Uterus (tissue), 2 donors: ENCODE measurements at regions not wholly inside any gene's neighbourhood (a gene's known extent, or its start where the extent isn't known, plus 50 kb on each side); places are given as distances from the start of the nearest gene placed in this dataset.

ENCODE experiments used
- POLR2A ChIP-seq, 2 donors: fragments of 450-650 bp; IDR thresholded peaks; one replicate each; pipeline ENCODE4 v1.6.1; 2016; ENCODE audit warnings: antibody characterized with exemption in 2 of 2, mild to moderate bottlenecking in 1 of 2, moderate library complexity in 1 of 2
- TF ChIP-seq, protein P1 (sequence below), 4 experiments: fragments of 200-600 bp in 2 of 4; fragments of 450-650 bp in 2 of 4; sonication (generic) in 2 of 4; IDR thresholded peaks; one replicate each; pipeline ENCODE4 v1.5.1; 2016 to 2019; ENCODE audit warnings: antibody characterized with exemption in 4 of 4, mild to moderate bottlenecking in 2 of 4, moderate library complexity in 1 of 4

DNA sequence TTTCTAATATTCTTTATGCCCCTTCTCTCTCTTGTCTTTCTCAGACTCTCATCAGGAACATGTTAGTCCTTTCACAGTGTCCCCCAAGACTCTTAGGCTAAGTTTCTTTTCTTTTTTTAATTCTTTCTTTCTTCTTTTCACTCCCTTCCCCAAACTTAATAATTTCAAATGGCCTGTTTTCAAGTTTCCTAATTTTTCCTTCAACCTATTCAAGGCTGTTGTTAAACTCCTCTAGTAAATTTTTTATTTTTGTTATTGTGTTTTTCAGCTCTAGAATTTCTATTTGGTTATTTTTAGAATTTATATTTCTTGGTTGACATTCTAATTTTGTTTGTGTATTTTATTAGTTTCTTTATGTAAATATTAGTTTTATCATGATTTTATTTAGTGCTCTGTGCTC, 236.6 kb upstream of the GYPC start:
- TF ChIP-seq POLR2A (IDR thresholded peaks at IDR 0.05) = no peak
- TF ChIP-seq, protein P1, sequence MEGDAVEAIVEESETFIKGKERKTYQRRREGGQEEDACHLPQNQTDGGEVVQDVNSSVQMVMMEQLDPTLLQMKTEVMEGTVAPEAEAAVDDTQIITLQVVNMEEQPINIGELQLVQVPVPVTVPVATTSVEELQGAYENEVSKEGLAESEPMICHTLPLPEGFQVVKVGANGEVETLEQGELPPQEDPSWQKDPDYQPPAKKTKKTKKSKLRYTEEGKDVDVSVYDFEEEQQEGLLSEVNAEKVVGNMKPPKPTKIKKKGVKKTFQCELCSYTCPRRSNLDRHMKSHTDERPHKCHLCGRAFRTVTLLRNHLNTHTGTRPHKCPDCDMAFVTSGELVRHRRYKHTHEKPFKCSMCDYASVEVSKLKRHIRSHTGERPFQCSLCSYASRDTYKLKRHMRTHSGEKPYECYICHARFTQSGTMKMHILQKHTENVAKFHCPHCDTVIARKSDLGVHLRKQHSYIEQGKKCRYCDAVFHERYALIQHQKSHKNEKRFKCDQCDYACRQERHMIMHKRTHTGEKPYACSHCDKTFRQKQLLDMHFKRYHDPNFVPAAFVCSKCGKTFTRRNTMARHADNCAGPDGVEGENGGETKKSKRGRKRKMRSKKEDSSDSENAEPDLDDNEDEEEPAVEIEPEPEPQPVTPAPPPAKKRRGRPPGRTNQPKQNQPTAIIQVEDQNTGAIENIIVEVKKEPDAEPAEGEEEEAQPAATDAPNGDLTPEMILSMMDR (IDR thresholded peaks at IDR 0.05) = no peak
